ENCODE measurements at regions not wholly inside any gene's neighbourhood (a gene's known extent, or its start where the extent isn't known, plus 50 kb on each side); places are given as distances from the start of the nearest gene placed in this dataset.

- TF ChIP-seq FOXM1 (IDR thresholded peaks at IDR 0.05; ENCODE audit: borderline replicate concordance), result no peak
- no peak for TF ChIP-seq NFRKB (IDR thresholded peaks at IDR 0.05)
- TF ChIP-seq FOXK2 (IDR thresholded peaks at IDR 0.05), result no peak
- no peak for TF ChIP-seq LEF1 (IDR thresholded peaks at IDR 0.05; ENCODE audit: borderline replicate concordance)
- TF ChIP-seq PKNOX1 (IDR thresholded peaks at IDR 0.05), result no peak
- no peak for TF ChIP-seq SP1 (IDR thresholded peaks at IDR 0.05)
- TF ChIP-seq BHLHE40 (IDR thresholded peaks at IDR 0.05; ENCODE audit: borderline replicate concordance), result no peak
- TF ChIP-seq SUZ12 (IDR thresholded peaks at IDR 0.05), result no peak
- TF ChIP-seq TARDBP (IDR thresholded peaks at IDR 0.05), result no peak
- TF ChIP-seq HDGF (IDR thresholded peaks at IDR 0.05; ENCODE audit: borderline replicate concordance), result no peak
- TF ChIP-seq FOXA1 (IDR thresholded peaks at IDR 0.05), result no peak
These were observed 96.5 kb upstream of the CAMK1G start for GRCh38 chr1:209486861-209487593.
